Thoracic aorta (tissue), 2 donors: ENCODE measurements at regions not wholly inside any gene's neighbourhood (a gene's known extent, or its start where the extent isn't known, plus 50 kb on each side); places are given as distances from the start of the nearest gene placed in this dataset.

Experiments
- ATAC-seq: fragments of 150-250 bp; one replicate; pipeline ENCODE4 v1.8.0; 2017; ENCODE audit warnings: low read depth; ENCODE audit not compliant: insufficient number of reproducible peaks, low FRiP score
- DNase-seq: peaks from one replicate; pipeline ENCODE4 v3.0.0-alpha.2; 2020; ENCODE audit warnings: low spot score
- H3K27ac ChIP-seq, 2 donors: fragments of 200-600 bp; sonication (generic); 1 replicate in 1 of 2; 2 replicates in 1 of 2; pipeline ENCODE4 v1.5.1; 2016; ENCODE audit warnings: mild to moderate bottlenecking in 2 of 2, moderate library complexity in 2 of 2
- H3K27me3 ChIP-seq: fragments of 200-600 bp; sonication (generic); replicated peaks from 2 replicates; pipeline ENCODE4 v1.6.0; 2016; ENCODE audit warnings: mild to moderate bottlenecking; ENCODE audit not compliant: insufficient read depth
- H3K36me3 ChIP-seq: fragments of 200-600 bp; sonication (generic); one replicate; pipeline ENCODE4 v1.5.1; 2016
- H3K4me1 ChIP-seq, 2 donors: fragments of 200-600 bp; sonication (generic); 1 replicate in 1 of 2; 2 replicates in 1 of 2; pipeline versions ENCODE4 v1.5.1 to v1.6.0; 2016; ENCODE audit warnings: low read depth in 2 of 2, mild to moderate bottlenecking in 1 of 2; ENCODE audit not compliant: control insufficient read depth in 1 of 2
- H3K4me3 ChIP-seq: fragments of 200-600 bp; sonication (generic); 2 replicates; pipeline ENCODE4 v1.5.1; 2016; ENCODE audit warnings: mild to moderate bottlenecking
- H3K9me3 ChIP-seq: fragments of 200-600 bp; sonication (generic); 2 replicates; pipeline ENCODE4 v1.5.1; 2016
- CTCF ChIP-seq: fragments of 200-600 bp; sonication (generic); IDR thresholded peaks from one replicate; pipeline ENCODE4 v1.5.1; 2019; ENCODE audit warnings: antibody characterized with exemption

DNA sequence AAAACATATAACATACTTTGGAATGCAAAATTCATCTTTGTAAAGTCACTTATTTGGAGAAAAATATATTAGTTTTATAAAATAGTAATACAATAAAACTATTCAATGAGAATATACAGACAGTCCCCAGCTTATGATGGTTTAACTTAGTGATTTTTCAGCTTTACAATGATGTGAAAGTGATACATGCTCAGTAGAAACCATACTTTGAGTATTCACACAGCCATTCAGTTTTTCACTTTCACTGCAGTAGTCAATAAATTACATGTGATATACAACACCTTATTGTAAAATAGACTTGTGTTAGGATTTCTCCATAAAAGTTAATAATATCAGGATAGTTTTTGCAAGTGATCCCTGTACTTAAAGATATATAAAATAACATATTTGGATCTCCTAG lies 436.0 kb downstream of the CENPC start:
- DNase-seq (no peak), ATAC-seq (no peak)
- Histone ChIP-seq H3K4me1 (no peaks in the 10 kb centered on the region), H3K9me3 (no peaks in the 10 kb centered on the region), H3K36me3 (no peaks in the 10 kb centered on the region), H3K27ac (no peak overlapping the region), H3K4me3 (no peak overlapping the region), H3K27me3 (no peaks in the 10 kb centered on the region)
- TF ChIP-seq CTCF: no peak

GRCh38 chr4:67106861-67107460 lies 438.3 kb downstream of the CENPC start:
- Histone ChIP-seq H3K9me3 (no peaks in the 10 kb centered on the region), H3K27me3 (no peaks in the 10 kb centered on the region), H3K27ac (no peak overlapping the region), H3K4me3 (no peak overlapping the region), H3K36me3 (no peaks in the 10 kb centered on the region), H3K4me1 (no peaks in the 10 kb centered on the region)
- TF ChIP-seq CTCF: no peak
- ATAC-seq (no peak), DNase-seq (no peak)

- no peak for ATAC-seq
- no peak for DNase-seq
- Histone ChIP-seq H3K4me1 (no peaks in the 10 kb centered on the region), H3K9me3 (no peaks in the 10 kb centered on the region), H3K27ac (no peak overlapping the region), H3K4me3 (no peak overlapping the region), H3K27me3 (no peaks in the 10 kb centered on the region), H3K36me3 (no peaks in the 10 kb centered on the region)
- TF ChIP-seq CTCF: no peak
These were observed 441.2 kb downstream of the CENPC start for GRCh38 chr4:67104145-67104544.

DNA sequence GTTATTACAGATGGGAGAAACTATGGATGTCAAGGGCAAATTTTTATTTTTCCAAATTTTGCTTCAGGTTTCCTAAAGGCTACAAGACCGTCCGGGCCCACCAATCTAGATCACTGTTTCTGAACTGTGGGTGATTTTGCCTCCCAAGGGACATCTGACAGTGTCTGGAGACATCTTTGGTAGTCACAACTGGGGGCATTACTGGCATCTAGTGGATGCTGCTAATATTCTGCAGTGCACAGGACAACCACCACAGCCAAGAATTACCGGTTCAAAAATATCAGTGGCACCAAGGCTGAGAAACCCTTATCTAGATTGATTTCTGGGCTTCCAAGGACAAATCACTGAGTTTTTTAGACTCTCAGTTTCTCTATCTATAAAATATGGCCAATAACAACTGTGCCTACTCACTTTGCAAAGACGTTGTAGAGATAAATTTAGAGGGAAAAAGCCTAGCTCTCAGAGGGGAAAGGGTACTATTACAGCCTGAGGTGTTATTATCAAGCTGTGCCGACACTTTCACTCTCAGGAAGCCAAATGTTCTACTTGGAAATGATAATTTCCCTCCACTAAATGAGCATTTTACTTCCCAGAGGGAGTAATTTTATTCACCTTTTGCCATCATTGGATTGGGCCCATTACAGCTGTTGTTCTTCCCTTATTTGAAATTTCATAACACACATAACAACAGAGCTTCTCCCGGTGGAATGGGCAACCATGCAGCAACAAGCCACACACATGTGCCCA lies 442.1 kb downstream of the CENPC start:
- H3K4me3 ChIP-seq: no peak overlapping the region
- no peak for ATAC-seq
- no peak for DNase-seq
- TF ChIP-seq CTCF: no peak
- no peak overlapping the region for H3K27ac ChIP-seq
- no peaks in the 10 kb centered on the region for H3K9me3 ChIP-seq
- H3K4me1 ChIP-seq: no peaks in the 10 kb centered on the region
- no peaks in the 10 kb centered on the region for H3K36me3 ChIP-seq
- H3K27me3 ChIP-seq: no peaks in the 10 kb centered on the region

GRCh38 chr4:67101612-67102011 lies 443.7 kb downstream of the CENPC start:
- ATAC-seq (no peak), DNase-seq (no peak)
- Histone ChIP-seq H3K4me1 (no peaks in the 10 kb centered on the region), H3K27me3 (no peaks in the 10 kb centered on the region), H3K4me3 (no peak overlapping the region), H3K27ac (no peak overlapping the region), H3K9me3 (no peaks in the 10 kb centered on the region), H3K36me3 (no peaks in the 10 kb centered on the region)
- no peak for TF ChIP-seq CTCF
